ENCODE measurements at regions not wholly inside any gene's neighbourhood (a gene's known extent, or its start where the extent isn't known, plus 50 kb on each side); places are given as distances from the start of the nearest gene placed in this dataset.

DNA sequence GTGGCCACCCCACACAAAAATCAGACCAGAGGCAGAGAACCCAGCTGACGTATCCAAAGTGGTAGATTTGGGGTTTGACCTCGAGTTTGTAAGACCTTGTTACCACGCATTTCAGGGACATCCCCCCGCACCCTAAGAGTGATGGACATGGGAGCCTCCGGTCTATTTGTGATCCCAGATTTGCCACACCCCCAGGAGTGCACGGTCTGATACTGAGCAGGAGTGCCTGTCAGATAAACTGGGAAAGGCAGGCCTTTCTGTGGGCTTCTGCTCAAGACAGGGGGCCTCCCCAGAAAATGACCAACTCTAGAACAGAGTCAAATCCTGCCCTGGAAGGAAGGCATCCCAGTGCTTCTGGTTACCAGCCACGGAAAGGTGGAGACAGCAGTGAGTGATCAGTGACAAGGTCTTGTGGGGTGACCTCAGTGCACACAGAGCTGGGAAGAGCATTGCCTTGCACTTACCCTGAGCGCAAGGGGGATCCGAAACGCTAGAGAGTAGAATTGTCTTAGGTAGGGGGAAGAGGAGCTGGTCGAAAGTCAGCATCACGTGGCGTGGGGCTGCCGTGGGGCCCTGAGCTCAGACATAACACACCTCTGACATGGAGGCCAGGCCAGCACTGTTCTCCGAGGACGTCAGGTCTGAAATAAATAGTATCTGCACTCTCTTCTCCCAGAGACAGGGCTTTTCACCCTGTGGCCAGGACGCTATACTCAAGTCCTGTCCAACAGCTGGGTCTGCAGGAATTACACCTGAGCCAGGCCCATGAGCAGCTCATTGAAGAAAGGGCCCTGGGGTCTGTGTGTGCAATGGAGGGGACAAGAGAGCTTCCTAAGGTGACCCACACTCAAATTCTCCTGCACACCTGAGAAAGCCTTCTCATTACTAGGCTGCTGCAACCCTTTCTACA, 242.4 kb upstream of the SALL3 start:
- TF ChIP-seq, protein P1, sequence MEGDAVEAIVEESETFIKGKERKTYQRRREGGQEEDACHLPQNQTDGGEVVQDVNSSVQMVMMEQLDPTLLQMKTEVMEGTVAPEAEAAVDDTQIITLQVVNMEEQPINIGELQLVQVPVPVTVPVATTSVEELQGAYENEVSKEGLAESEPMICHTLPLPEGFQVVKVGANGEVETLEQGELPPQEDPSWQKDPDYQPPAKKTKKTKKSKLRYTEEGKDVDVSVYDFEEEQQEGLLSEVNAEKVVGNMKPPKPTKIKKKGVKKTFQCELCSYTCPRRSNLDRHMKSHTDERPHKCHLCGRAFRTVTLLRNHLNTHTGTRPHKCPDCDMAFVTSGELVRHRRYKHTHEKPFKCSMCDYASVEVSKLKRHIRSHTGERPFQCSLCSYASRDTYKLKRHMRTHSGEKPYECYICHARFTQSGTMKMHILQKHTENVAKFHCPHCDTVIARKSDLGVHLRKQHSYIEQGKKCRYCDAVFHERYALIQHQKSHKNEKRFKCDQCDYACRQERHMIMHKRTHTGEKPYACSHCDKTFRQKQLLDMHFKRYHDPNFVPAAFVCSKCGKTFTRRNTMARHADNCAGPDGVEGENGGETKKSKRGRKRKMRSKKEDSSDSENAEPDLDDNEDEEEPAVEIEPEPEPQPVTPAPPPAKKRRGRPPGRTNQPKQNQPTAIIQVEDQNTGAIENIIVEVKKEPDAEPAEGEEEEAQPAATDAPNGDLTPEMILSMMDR (IDR thresholded peaks at IDR 0.05; ENCODE audit: insufficient read depth, low read length): no peak
- H3K4me3 ChIP-seq (ENCODE audit: low read depth, low read length): no peak overlapping the region

DNA sequence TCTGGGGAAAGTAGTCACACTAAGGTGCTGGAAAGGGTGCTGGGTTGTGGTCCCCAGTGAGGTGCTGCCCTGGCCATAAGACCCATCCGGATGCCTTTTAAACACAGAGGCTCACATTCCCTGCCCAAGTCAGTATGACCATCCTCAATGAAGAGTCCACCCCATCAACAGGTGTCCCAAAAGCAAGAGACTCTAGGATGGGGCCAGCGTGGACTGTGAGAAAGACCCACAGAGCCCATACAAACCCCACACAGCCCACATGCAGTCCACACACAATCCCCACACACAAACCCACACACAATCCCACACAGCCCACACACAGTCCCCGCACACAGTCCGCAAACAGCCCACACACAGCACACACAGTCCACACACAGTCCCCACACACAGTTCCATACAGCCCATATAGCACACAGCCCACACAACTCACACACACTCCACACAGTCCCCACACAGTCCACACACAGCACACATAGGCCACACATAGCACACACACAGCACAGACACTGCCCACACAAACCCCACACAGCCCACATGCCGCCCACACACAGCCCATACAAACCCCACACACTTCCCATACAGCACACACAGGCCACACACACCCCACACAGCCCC, 241.4 kb upstream of the SALL3 start:
- no peak for DNase-seq (ENCODE audit: low read depth)
- no peak overlapping the region for H3K4me3 ChIP-seq (ENCODE audit: low read depth, low read length)
- TF ChIP-seq, protein P1 (IDR thresholded peaks at IDR 0.05; ENCODE audit: insufficient read depth, low read length): no peak

More for the DNA sequence above, 242.4 kb upstream of the SALL3 start:
- DNase-seq (ENCODE audit: low read depth): no peak

DNA sequence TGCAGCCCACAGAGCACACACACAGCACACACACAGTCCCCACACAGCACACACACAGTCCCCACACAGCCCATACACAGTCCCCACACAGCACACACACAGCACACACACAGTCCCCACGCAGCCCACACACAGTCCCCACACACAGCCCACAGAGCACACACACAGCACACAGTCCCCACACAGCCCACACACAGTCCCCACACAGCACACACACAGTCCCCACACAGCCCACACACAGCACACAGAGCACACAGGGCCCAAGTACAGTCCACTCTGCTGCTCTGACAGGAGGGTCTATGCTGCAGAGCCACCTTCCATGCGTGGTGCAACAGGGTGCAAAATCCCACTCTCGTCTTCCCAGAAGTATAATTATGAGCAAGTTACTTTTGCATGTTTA, 240.5 kb upstream of the SALL3 start:
- no peak for DNase-seq (ENCODE audit: low read depth)
- H3K4me3 ChIP-seq (ENCODE audit: low read depth, low read length): no peak overlapping the region
- TF ChIP-seq, protein P1 (IDR thresholded peaks at IDR 0.05; ENCODE audit: insufficient read depth, low read length): no peak

DNA sequence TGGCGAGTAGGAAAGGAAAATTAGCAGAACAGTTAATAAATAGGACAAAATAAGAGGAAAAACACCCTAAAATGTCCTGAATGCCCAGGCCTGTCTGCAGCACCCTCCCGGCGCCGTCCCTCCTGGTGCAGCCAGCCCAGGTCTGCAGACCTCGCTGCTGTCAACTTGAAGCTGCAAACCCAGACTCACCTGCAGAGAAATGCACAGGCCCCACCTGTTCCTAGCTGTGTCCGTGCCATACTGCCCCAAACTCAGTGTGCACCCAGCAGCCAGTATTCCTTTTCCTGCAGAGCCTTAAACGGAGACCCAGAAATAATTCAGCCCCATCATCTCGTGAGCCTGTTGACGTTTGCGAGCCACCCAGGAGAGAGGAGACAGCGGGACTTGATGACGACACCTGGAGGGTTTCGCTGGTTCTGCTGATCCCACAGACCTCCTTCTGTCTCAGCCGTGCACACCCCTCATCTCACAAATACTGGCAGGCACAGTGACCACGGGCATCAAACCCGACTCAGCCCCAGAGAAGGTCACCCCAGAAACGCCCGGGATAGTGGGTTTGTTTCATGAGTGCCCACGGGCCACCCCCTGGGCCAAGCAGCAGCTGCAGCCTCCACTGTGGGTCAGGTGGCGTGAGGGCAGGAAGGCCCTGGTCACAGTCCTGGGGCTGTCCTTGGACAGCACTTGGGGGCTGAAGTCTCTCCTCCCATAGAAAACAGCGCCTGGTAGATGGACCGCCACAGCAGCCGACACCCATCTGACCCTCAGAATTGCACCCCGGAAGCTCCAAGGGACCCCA, 239.5 kb upstream of the SALL3 start:
- TF ChIP-seq, protein P1 (IDR thresholded peaks at IDR 0.05; ENCODE audit: insufficient read depth, low read length): no peak
- DNase-seq (ENCODE audit: low read depth): no peak
- H3K4me3 ChIP-seq (ENCODE audit: low read depth, low read length): no peak overlapping the region

DNA sequence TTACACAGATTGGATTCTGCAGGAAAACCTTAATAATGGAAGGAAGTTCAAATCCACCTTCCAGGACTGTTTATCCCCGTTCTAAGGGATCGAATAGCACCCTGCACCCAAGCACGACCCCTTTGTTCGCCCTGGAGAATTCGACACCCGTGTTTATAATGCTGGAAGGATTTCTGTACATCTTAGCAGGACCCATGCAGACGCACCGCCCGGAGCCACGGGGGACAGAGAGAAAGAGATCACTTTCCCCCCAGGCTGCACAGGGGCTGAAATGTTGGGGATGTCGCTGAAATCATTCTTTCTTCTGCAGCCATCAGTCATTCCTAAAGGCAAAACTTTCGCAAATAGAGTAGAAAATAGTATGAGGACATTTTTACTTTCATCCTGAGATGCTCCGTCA, 238.7 kb upstream of the SALL3 start:
- no peak for DNase-seq (ENCODE audit: low read depth)
- TF ChIP-seq, protein P1 (IDR thresholded peaks at IDR 0.05; ENCODE audit: insufficient read depth, low read length): no peak
- H3K4me3 ChIP-seq (ENCODE audit: low read depth, low read length): no peak overlapping the region

DNA sequence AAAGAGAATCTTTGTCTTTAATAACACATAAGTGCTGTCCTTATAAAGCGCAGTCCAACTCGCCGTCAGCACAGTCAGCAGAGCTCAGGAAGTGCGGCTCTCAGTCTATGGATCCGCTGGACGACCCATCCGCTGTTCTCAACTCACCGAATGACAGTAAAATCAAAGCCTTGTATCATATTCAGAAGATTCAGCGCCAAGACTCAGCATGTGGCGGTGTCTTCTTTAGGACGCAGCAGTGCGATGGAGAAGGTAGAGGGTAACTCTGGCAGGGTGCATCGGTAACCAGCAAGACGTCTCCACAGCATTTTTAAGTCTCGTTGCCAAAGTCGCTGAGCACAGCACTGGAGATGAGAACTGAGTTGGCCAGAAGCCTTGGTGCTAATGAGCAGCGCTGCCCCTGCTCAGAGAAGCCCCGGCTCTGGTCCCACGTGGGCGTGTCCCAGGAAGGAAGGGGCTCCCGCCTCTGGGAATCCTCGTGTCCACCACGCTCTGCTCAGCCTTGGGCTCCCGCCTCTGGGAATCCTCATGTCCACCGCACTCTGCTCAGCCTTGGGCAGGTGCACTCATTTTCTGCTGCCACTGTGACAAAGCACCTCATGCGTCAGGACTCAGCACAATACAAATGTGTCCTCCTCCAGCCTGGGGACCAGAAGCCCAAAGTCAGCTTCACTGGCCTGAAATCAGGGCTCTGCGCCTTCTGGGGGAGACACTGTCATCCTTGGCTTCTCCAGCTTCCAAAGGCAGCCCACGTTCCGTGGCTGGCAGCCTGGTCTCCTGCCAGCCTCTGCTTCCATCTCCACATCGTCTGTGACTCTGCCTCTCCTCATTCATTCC, 238.0 kb upstream of the SALL3 start:
- no peak for DNase-seq (ENCODE audit: low read depth)
- TF ChIP-seq, protein P1 (IDR thresholded peaks at IDR 0.05; ENCODE audit: insufficient read depth, low read length): no peak

More for the DNA sequence above, 238.0 kb upstream of the SALL3 start:
- H3K4me3 ChIP-seq (ENCODE audit: low read depth, low read length): no peak overlapping the region

All from fibroblast of the aortic adventitia (primary cell).